PC-3 (cell line): ENCODE measurements at regions not wholly inside any gene's neighbourhood (a gene's known extent, or its start where the extent isn't known, plus 50 kb on each side); places are given as distances from the start of the nearest gene placed in this dataset.

ENCODE experiments used
- ATAC-seq: fragments of 200-7000 bp; cut with Tn5 transposase; 2 replicates; pipeline ENCODE4 v1.9.1; 2020; ENCODE audit warnings: mild to moderate bottlenecking, moderate library complexity
- BruUV-seq: library from RNA; stranded (reverse); fragments of 400-500 nt; replicated peaks from 2 replicates; lab custom pipeline; 2021; lab: Mats Ljungman, UMichigan
- CTCF ChIA-PET: fragments of 300-600 bp; sonication (Branson Sonifier 250); formaldehyde crosslinking; loops from one replicate; lab custom pipeline; 2022; ENCODE audit warnings: antibody characterized with exemption; lab: Charles Lee
- POLR2A ChIA-PET: fragments of 300-600 bp; sonication (Branson Sonifier 250); formaldehyde crosslinking; loops from one replicate; lab custom pipeline; 2022; ENCODE audit warnings: antibody characterized with exemption; ENCODE audit not compliant: unreplicated experiment; lab: Charles Lee
- DNase-seq: peaks from one replicate; pipeline ENCODE4 v3.0.0-alpha.2; 2015
- H2AFZ ChIP-seq: fragments of 300-600 bp; sonication (generic); 2 replicates; pipeline ENCODE4 v1.6.0; 2016; ENCODE audit warnings: antibody characterized with exemption, low read length
- H3F3A ChIP-seq: fragments of 300-600 bp; sonication (generic); one replicate; pipeline ENCODE4 v1.6.0; 2017; ENCODE audit warnings: antibody characterized with exemption, low read length, control low read depth, mild to moderate bottlenecking; ENCODE audit not compliant: unreplicated experiment
- H3K27ac ChIP-seq: fragments of 300-600 bp; sonication (generic); 2 replicates; pipeline ENCODE4 v1.5.1; 2016; ENCODE audit warnings: mild to moderate bottlenecking, low read length
- H3K27me3 ChIP-seq: fragments of 300-600 bp; sonication (generic); 2 replicates; pipeline ENCODE4 v1.6.1; 2016; ENCODE audit warnings: low read length, mixed read lengths
- H3K36me3 ChIP-seq: fragments of 300-600 bp; sonication (generic); 2 replicates; pipeline ENCODE4 v1.6.1; 2016; ENCODE audit warnings: low read depth, mixed run types, low read length, mixed read lengths
- H3K4me1 ChIP-seq: fragments of 300-600 bp; sonication (generic); 2 replicates; pipeline ENCODE4 v1.5.1; 2016; ENCODE audit warnings: low read length; ENCODE audit not compliant: insufficient read depth
- H3K4me2 ChIP-seq: fragments of 300-600 bp; sonication (generic); 2 replicates; pipeline ENCODE4 v1.6.0; 2016; ENCODE audit warnings: low read length
- H3K4me3 ChIP-seq: fragments of 300-600 bp; sonication (generic); 2 replicates; pipeline ENCODE4 v1.5.1; 2016; ENCODE audit warnings: mild to moderate bottlenecking, low read length, mixed read lengths
- H3K79me2 ChIP-seq: fragments of 300-600 bp; sonication (generic); 2 replicates; pipeline ENCODE4 v1.6.1; 2017; ENCODE audit warnings: low read length, mixed read lengths
- H3K9ac ChIP-seq: fragments of 300-600 bp; sonication (generic); 2 replicates; pipeline ENCODE4 v1.6.0; 2016; ENCODE audit warnings: mild to moderate bottlenecking, low read length
- H3K9me2 ChIP-seq: fragments of 300-600 bp; sonication (generic); replicated peaks from 2 replicates; pipeline ENCODE4 v1.6.1; 2016; ENCODE audit warnings: mixed run types, low read length, mixed read lengths
- H3K9me3 ChIP-seq: fragments of 300-600 bp; sonication (generic); 2 replicates; pipeline ENCODE4 v1.6.1; 2016; ENCODE audit warnings: low read length, mixed read lengths
- H4K20me1 ChIP-seq: fragments of 300-600 bp; sonication (generic); 2 replicates; pipeline ENCODE4 v1.6.1; 2016; ENCODE audit warnings: low read length, mixed read lengths
- CTCF ChIP-seq: fragments of 300-600 bp; sonication (generic); conservative IDR thresholded peaks from 2 replicates; pipeline ENCODE4 v1.5.1; 2017; ENCODE audit warnings: antibody characterized with exemption, low read depth, mild to moderate bottlenecking, low read length
- EZH2 ChIP-seq: fragments of 300-600 bp; sonication (generic); IDR thresholded peaks from one replicate; pipeline ENCODE4 v1.6.1; 2017; ENCODE audit warnings: antibody characterized with exemption, mild to moderate bottlenecking, low read length; ENCODE audit not compliant: unreplicated experiment
- EZH2phosphoT487 ChIP-seq: fragments of 300-600 bp; sonication (generic); IDR thresholded peaks from 2 replicates; pipeline ENCODE4 v1.6.1; 2018; ENCODE audit warnings: mild to moderate bottlenecking, antibody characterized with exemption, low read length, borderline replicate concordance
- intact Hi-C: fragments of 100-400 bp; cut with micrococcal nuclease; formaldehyde crosslinking; loops from 2 replicates; pipeline ENCODE4 v1.9.0; 2023

- H3K27ac ChIP-seq, result no peak overlapping the region
- no peak for ATAC-seq
- POLR2A ChIA-PET, result no interaction called here
Observed at GRCh38 chr11:112786196-112786595, 175.0 kb upstream of the NCAM1 start.

GRCh38 chr11:112786886-112787530, 174.2 kb upstream of the NCAM1 start:
- CTCF ChIA-PET, result no interaction called here
- no TSS peak for BruUV-seq
- intact Hi-C loops, result no loop called here

More at GRCh38 chr11:112786196-112786595, 175.0 kb upstream of the NCAM1 start:
- Histone ChIP-seq H4K20me1 (no peaks in the 10 kb centered on the region), H3K9me2 (no peaks in the 10 kb centered on the region), H3K9me3 (no peaks in the 10 kb centered on the region), H3K36me3 (no peaks in the 10 kb centered on the region), H3K79me2 (no peaks in the 10 kb centered on the region), H3K4me1 (no peaks in the 10 kb centered on the region), H3F3A (no peaks in the 10 kb centered on the region), H2AFZ (no peak overlapping the region), H3K27me3 (peaks cover 5% of the 10 kb centered on the region), H3K4me3 (no peak overlapping the region), H3K4me2 (no peak overlapping the region), H3K9ac (no peak overlapping the region)
- no peak for DNase-seq
- CTCF ChIA-PET, result no interaction called here
- TF ChIP-seq EZH2 (no peak), CTCF (no peak), EZH2phosphoT487 (no peak)
- intact Hi-C loops, result no loop called here
- BruUV-seq, result no TSS peak

More at GRCh38 chr11:112786886-112787530, 174.2 kb upstream of the NCAM1 start:
- TF ChIP-seq EZH2, result no peak
- TF ChIP-seq EZH2phosphoT487, result no peak
- TF ChIP-seq CTCF, result no peak
- no peaks in the 10 kb centered on the region for H3F3A ChIP-seq
- H3K4me1 ChIP-seq, result no peaks in the 10 kb centered on the region
- no peak for ATAC-seq
- H3K79me2 ChIP-seq, result no peaks in the 10 kb centered on the region
- H2AFZ ChIP-seq, result no peak overlapping the region
- peaks cover 11% of the 10 kb centered on the region for H3K27me3 ChIP-seq
- POLR2A ChIA-PET, result no interaction called here
- DNase-seq, result no peak
- no peak overlapping the region for H3K4me3 ChIP-seq
- H4K20me1 ChIP-seq, result no peaks in the 10 kb centered on the region
- H3K27ac ChIP-seq, result no peak overlapping the region
- H3K36me3 ChIP-seq, result no peaks in the 10 kb centered on the region
- no peaks in the 10 kb centered on the region for H3K9me2 ChIP-seq
- no peaks in the 10 kb centered on the region for H3K9me3 ChIP-seq
- no peak overlapping the region for H3K9ac ChIP-seq
- H3K4me2 ChIP-seq, result no peak overlapping the region
